Omental fat pad (tissue), 3 donors: ENCODE measurements at regions not wholly inside any gene's neighbourhood (a gene's known extent, or its start where the extent isn't known, plus 50 kb on each side); places are given as distances from the start of the nearest gene placed in this dataset.
A peak's percentile ranks its signal among the peaks of the same experiment; 100 is the strongest.

ENCODE experiments used
- ATAC-seq: fragments of 150-250 bp; one replicate; pipeline ENCODE4 v1.9.1; 2016; ENCODE audit warnings: mild to moderate bottlenecking, moderate library complexity; ENCODE audit not compliant: low FRiP score
- DNase-seq: peaks from one replicate; pipeline ENCODE4 v3.0.0-alpha.2; 2019; ENCODE audit warnings: low spot score
- CTCF ChIP-seq, 3 donors: fragments of 450-650 bp; IDR thresholded peaks; one replicate each; pipeline ENCODE4 v1.5.1; 2016 to 2017; ENCODE audit warnings: antibody characterized with exemption in 3 of 3, mild to moderate bottlenecking in 3 of 3, moderate library complexity in 2 of 3

- TF ChIP-seq CTCF (IDR thresholded peaks at IDR 0.05) = no peak
- ATAC-seq = no peak
Measured at GRCh38 chr11:129283141-129283540, 91.0 kb upstream of the ARHGAP32 start.

GRCh38 chr11:129282634-129283033, 90.5 kb upstream of the ARHGAP32 start:
- no peak for ATAC-seq
- no peak for DNase-seq

More at GRCh38 chr11:129283141-129283540, 91.0 kb upstream of the ARHGAP32 start:
- no peak for DNase-seq

GRCh38 chr11:129281471-129282415, 89.6 kb upstream of the ARHGAP32 start:
- TF ChIP-seq CTCF (IDR thresholded peaks at IDR 0.05) = no peak
- no peak for ATAC-seq

More at GRCh38 chr11:129282634-129283033, 90.5 kb upstream of the ARHGAP32 start:
- TF ChIP-seq CTCF (IDR thresholded peaks at IDR 0.05) = no peak

GRCh38 chr11:129280027-129280811, 88.1 kb upstream of the ARHGAP32 start:
- DNase-seq = no peak
- ATAC-seq = no peak
- no peak for TF ChIP-seq CTCF (IDR thresholded peaks at IDR 0.05)

More at GRCh38 chr11:129281471-129282415, 89.6 kb upstream of the ARHGAP32 start:
- DNase-seq = no peak

GRCh38 chr11:129279326-129280026, 87.4 kb upstream of the ARHGAP32 start:
- ATAC-seq = peak; percentile 87
- TF ChIP-seq CTCF (IDR thresholded peaks at IDR 0.05) = no peak
- no peak for DNase-seq

- TF ChIP-seq CTCF (IDR thresholded peaks at IDR 0.05) = no peak
- DNase-seq = no peak
- ATAC-seq = peak; percentile 42
Measured at GRCh38 chr11:129278586-129279319, 86.6 kb upstream of the ARHGAP32 start.
